H9 (cell line): ENCODE measurements at regions not wholly inside any gene's neighbourhood (a gene's known extent, or its start where the extent isn't known, plus 50 kb on each side); places are given as distances from the start of the nearest gene placed in this dataset.

Experiments
- DNase-seq: peaks from one replicate; pipeline ENCODE4 v3.0.0-alpha.2; 2017
- H2AFZ ChIP-seq: one replicate; pipeline ENCODE4 v1.6.1; 2013; ENCODE audit warnings: mild to moderate bottlenecking, low read length, control low read depth, moderate library complexity
- H2AK5ac ChIP-seq: 2 replicates; pipeline ENCODE4 v1.6.1; 2013; ENCODE audit warnings: low read length, control low read depth, mixed read lengths; ENCODE audit not compliant: insufficient read length
- H2BK120ac ChIP-seq: one replicate; pipeline ENCODE4 v1.6.1; 2013; ENCODE audit warnings: low read depth, mild to moderate bottlenecking, low read length, control low read depth, inconsistent platforms; ENCODE audit not compliant: poor library complexity, severe bottlenecking
- H2BK12ac ChIP-seq: 2 replicates; pipeline ENCODE4 v1.6.1; 2013; ENCODE audit warnings: low read length, control low read depth, mixed read lengths, low read depth; ENCODE audit not compliant: insufficient read length
- H2BK15ac ChIP-seq: 2 replicates; pipeline ENCODE4 v1.6.1; 2013; ENCODE audit warnings: low read depth, low read length, control low read depth
- H2BK20ac ChIP-seq: one replicate; pipeline ENCODE4 v1.6.1; 2013; ENCODE audit warnings: low read depth, mild to moderate bottlenecking, low read length, control low read depth, inconsistent platforms; ENCODE audit not compliant: poor library complexity, severe bottlenecking
- H2BK5ac ChIP-seq: 2 replicates; pipeline ENCODE4 v1.6.1; 2013; ENCODE audit warnings: low read length, control low read depth, mixed read lengths; ENCODE audit not compliant: insufficient read length
- H3K14ac ChIP-seq: 2 replicates; pipeline ENCODE4 v1.6.1; 2013; ENCODE audit warnings: low read length, control low read depth; ENCODE audit not compliant: insufficient read depth
- H3K18ac ChIP-seq: 2 replicates; pipeline ENCODE4 v1.6.1; 2013; ENCODE audit warnings: low read depth, mild to moderate bottlenecking, mixed read lengths, low read length, control low read depth; ENCODE audit not compliant: insufficient read length
- H3K23ac ChIP-seq: 2 replicates; pipeline ENCODE4 v1.6.1; 2013; ENCODE audit warnings: low read length, control low read depth, mixed read lengths, low read depth; ENCODE audit not compliant: insufficient read length
- H3K23me2 ChIP-seq: 2 replicates; pipeline ENCODE4 v1.6.1; 2013; ENCODE audit warnings: low read depth, mild to moderate bottlenecking, mixed read lengths, low read length, control low read depth; ENCODE audit not compliant: insufficient read length, poor library complexity, severe bottlenecking
- H3K27ac ChIP-seq: 2 replicates; pipeline ENCODE4 v1.5.1; 2013; ENCODE audit warnings: low read length, control low read depth, mixed read lengths, low read depth; ENCODE audit not compliant: insufficient read length
- H3K27me3 ChIP-seq: 2 replicates; pipeline ENCODE4 v1.6.1; 2013; ENCODE audit warnings: low read length, control low read depth, inconsistent platforms; ENCODE audit not compliant: insufficient read depth
- H3K4ac ChIP-seq: 2 replicates; pipeline ENCODE4 v1.6.1; 2013; ENCODE audit warnings: low read depth, mild to moderate bottlenecking, control low read depth, inconsistent platforms, low read length, moderate library complexity
- H3K4me1 ChIP-seq: 2 replicates; pipeline ENCODE4 v1.6.1; 2013; ENCODE audit warnings: low read length, control low read depth, inconsistent platforms; ENCODE audit not compliant: insufficient read depth
- H3K4me2 ChIP-seq: 2 replicates; pipeline ENCODE4 v1.6.1; 2013; ENCODE audit warnings: low read length, control low read depth, mixed read lengths; ENCODE audit not compliant: insufficient read length, insufficient read depth
- H3K56ac ChIP-seq: 2 replicates; pipeline ENCODE4 v1.6.1; 2013; ENCODE audit warnings: low read depth, mild to moderate bottlenecking, mixed read lengths, low read length, control low read depth; ENCODE audit not compliant: insufficient read length
- H3K79me1 ChIP-seq: 2 replicates; pipeline ENCODE4 v1.6.1; 2013; ENCODE audit warnings: low read depth, mild to moderate bottlenecking, moderate library complexity, low read length, control low read depth, inconsistent platforms; ENCODE audit not compliant: insufficient read depth, poor library complexity, severe bottlenecking
- H3K79me2 ChIP-seq: 2 replicates; pipeline ENCODE4 v1.6.1; 2013; ENCODE audit warnings: low read length, control low read depth, inconsistent platforms; ENCODE audit not compliant: insufficient read depth
- H3K9ac ChIP-seq: 2 replicates; pipeline ENCODE4 v1.6.1; 2013; ENCODE audit warnings: low read length, control low read depth, mixed read lengths; ENCODE audit not compliant: insufficient read length; ENCODE audit errors: extremely low read depth
- H3K9me3 ChIP-seq: one replicate; pipeline ENCODE4 v1.6.1; 2013; ENCODE audit warnings: low read depth, low read length, inconsistent platforms; ENCODE audit not compliant: control insufficient read depth
- H3T11ph ChIP-seq: one replicate; pipeline ENCODE4 v1.6.1; 2013; ENCODE audit warnings: mild to moderate bottlenecking, low read length, control low read depth, inconsistent platforms
- H4K20me1 ChIP-seq: one replicate; pipeline ENCODE4 v1.6.1; 2013; ENCODE audit not compliant: control insufficient read depth, insufficient read length, insufficient read depth
- H4K5ac ChIP-seq: 2 replicates; pipeline ENCODE4 v1.6.1; 2013; ENCODE audit warnings: low read depth, mild to moderate bottlenecking, mixed read lengths, low read length, control low read depth; ENCODE audit not compliant: insufficient read length
- H4K8ac ChIP-seq: replicated peaks from 2 replicates; pipeline ENCODE4 v1.6.1; 2013; ENCODE audit warnings: low read length, control low read depth, mixed read lengths, low read depth; ENCODE audit not compliant: insufficient read length
- H4K91ac ChIP-seq: 2 replicates; pipeline ENCODE4 v1.6.1; 2013; ENCODE audit warnings: low read depth, mild to moderate bottlenecking, moderate library complexity, mixed read lengths, low read length, control low read depth; ENCODE audit not compliant: insufficient read length
- H3K27ac Mint-ChIP-seq, 3 experiments: 2 replicates in 2 of 3; 3 replicates in 1 of 3; pipeline ENCODE4 v1.8.0; 2020 to 2021; ENCODE audit warnings: mixed read lengths in 3 of 3, mild to moderate bottlenecking in 1 of 3, moderate library complexity in 1 of 3
- H3K27me3 Mint-ChIP-seq: 2 replicates; pipeline ENCODE4 v1.8.0; 2021; ENCODE audit warnings: low read depth, mild to moderate bottlenecking, moderate library complexity, mixed read lengths
- H3K36me3 Mint-ChIP-seq, 3 experiments: 2 replicates in 2 of 3; 3 replicates in 1 of 3; pipeline ENCODE4 v1.8.0; 2020 to 2021; ENCODE audit warnings: low read depth in 3 of 3, mixed read lengths in 3 of 3; ENCODE audit not compliant: insufficient read depth in 1 of 3
- H3K4me1 Mint-ChIP-seq, 2 experiments: 2 replicates each; pipeline ENCODE4 v1.8.0; 2020; ENCODE audit warnings: mixed read lengths in 2 of 2
- H3K4me3 Mint-ChIP-seq, 2 experiments: 2 replicates in 1 of 2; 3 replicates in 1 of 2; pipeline ENCODE4 v1.8.0; 2020 to 2021; ENCODE audit warnings: mild to moderate bottlenecking in 2 of 2, mixed read lengths in 2 of 2, moderate library complexity in 1 of 2
- H3K9me3 Mint-ChIP-seq, 2 experiments: 2 replicates in 1 of 2; 3 replicates in 1 of 2; pipeline ENCODE4 v1.8.0; 2020; ENCODE audit warnings: mild to moderate bottlenecking in 2 of 2, mixed read lengths in 2 of 2, moderate library complexity in 1 of 2
- CTCF ChIP-seq: fragments of 200-600 bp; sonication (generic); conservative IDR thresholded peaks from 3 replicates; pipeline ENCODE4 v1.8.0; 2021; ENCODE audit warnings: antibody characterized with exemption, mild to moderate bottlenecking
- WGBS: extraction: QIAGEN DNeasy Blood & Tissue Kit; methylation state at CpG from one replicate; pipeline ENCODE4 v1.1.7; 2013; ENCODE audit warnings: missing lambda C conversion rate, low lambda C conversion rate, mixed read lengths; ENCODE audit not compliant: insufficient read length; ENCODE audit errors: extremely low coverage; 5-methylcytosine and 5-hydroxymethylcytosine counted together

- no peak overlapping the region for H2BK5ac ChIP-seq
- no peak overlapping the region for H3K23ac ChIP-seq
- no CpG with 5 or more reads among the region's 1 CpG for WGBS
- no peak for TF ChIP-seq CTCF
- no peak overlapping the region for H3K14ac ChIP-seq
- no peak overlapping the region for H2AK5ac ChIP-seq
- H3K9me3 ChIP-seq, result no peaks in the 10 kb centered on the region
- H3K4me1 Mint-ChIP-seq, result peaks cover 6 to 7% of the 10 kb centered on the region in 2 experiments; a peak in 3 of 4 replicates
- no peak overlapping the region for H3K9ac ChIP-seq
- H3K4me1 ChIP-seq, result no peaks in the 10 kb centered on the region
- no peaks in the 10 kb centered on the region for H3K79me2 ChIP-seq
- H4K20me1 ChIP-seq, result no peaks in the 10 kb centered on the region
- H3K4me2 ChIP-seq, result no peak overlapping the region
- no peak overlapping the region for H4K8ac ChIP-seq
- H3K18ac ChIP-seq, result no peak overlapping the region
- no peak overlapping the region for H3K56ac ChIP-seq
- no peak overlapping the region for H2BK15ac ChIP-seq
- no peak overlapping the region for H3T11ph ChIP-seq
- H3K27ac ChIP-seq, result no peak overlapping the region
- no peak overlapping the region for H4K5ac ChIP-seq
- H2BK120ac ChIP-seq, result no peak overlapping the region
- no peaks in the 10 kb centered on the region for H3K27me3 ChIP-seq
- no peak overlapping the region for H3K4me3 Mint-ChIP-seq
- H2BK12ac ChIP-seq, result no peak overlapping the region
- no peaks in the 10 kb centered on the region for H3K23me2 ChIP-seq
- H3K4ac ChIP-seq, result no peak overlapping the region
- no peaks in the 10 kb centered on the region for H3K27me3 Mint-ChIP-seq
- no peak overlapping the region for H4K91ac ChIP-seq
- no peaks in the 10 kb centered on the region for H3K36me3 Mint-ChIP-seq
- H3K9me3 Mint-ChIP-seq, result peaks cover 0 to 2% of the 10 kb centered on the region in 2 experiments; a peak in 1 of 5 replicates
- no peak overlapping the region for H2AFZ ChIP-seq
- H2BK20ac ChIP-seq, result no peak overlapping the region
- H3K27ac Mint-ChIP-seq, result no peak overlapping the region
- no peak for DNase-seq
- no peaks in the 10 kb centered on the region for H3K79me1 ChIP-seq
These were observed 646.5 kb downstream of the RNF144B start for GRCh38 chr6:19033683-19034082.
